BJ (cell line): ENCODE measurements at regions not wholly inside any gene's neighbourhood (a gene's known extent, or its start where the extent isn't known, plus 50 kb on each side); places are given as distances from the start of the nearest gene placed in this dataset.

Experiments
- CTCF ChIA-PET: fragments of 350-600 bp; formaldehyde crosslinking; extraction: SDS; loops from one replicate; lab custom pipeline; 2021; ENCODE audit warnings: antibody characterized with exemption, inconsistent platforms; lab: Yijun Ruan, JAX
- POLR2A ChIA-PET: fragments of 300-600 bp; sonication (Branson Sonifier 250); formaldehyde crosslinking; extraction: SDS; loops from one replicate; lab custom pipeline; 2021; ENCODE audit warnings: antibody characterized with exemption; lab: Charles Lee
- DNase-seq: peaks from one replicate; pipeline ENCODE4 v3.0.0-alpha.2; 2011; ENCODE audit warnings: low read depth
- H3K27me3 ChIP-seq: 2 replicates; pipeline ENCODE4 v1.6.0; 2011; ENCODE audit warnings: low read length; ENCODE audit not compliant: control insufficient read depth, insufficient read depth
- H3K36me3 ChIP-seq: 2 replicates; pipeline ENCODE4 v1.5.1; 2011; ENCODE audit warnings: low read length; ENCODE audit not compliant: control insufficient read depth, insufficient read depth
- H3K4me3 ChIP-seq: 2 replicates; pipeline ENCODE4 v1.5.1; 2011; ENCODE audit warnings: low read depth, mild to moderate bottlenecking, control low read depth, low read length
- CTCF ChIP-seq: IDR thresholded peaks from 2 replicates; pipeline ENCODE4 v1.5.1; 2011; ENCODE audit warnings: low read depth, mild to moderate bottlenecking, control low read depth, inconsistent platforms, low read length, moderate library complexity; ENCODE audit not compliant: insufficient read depth

DNA sequence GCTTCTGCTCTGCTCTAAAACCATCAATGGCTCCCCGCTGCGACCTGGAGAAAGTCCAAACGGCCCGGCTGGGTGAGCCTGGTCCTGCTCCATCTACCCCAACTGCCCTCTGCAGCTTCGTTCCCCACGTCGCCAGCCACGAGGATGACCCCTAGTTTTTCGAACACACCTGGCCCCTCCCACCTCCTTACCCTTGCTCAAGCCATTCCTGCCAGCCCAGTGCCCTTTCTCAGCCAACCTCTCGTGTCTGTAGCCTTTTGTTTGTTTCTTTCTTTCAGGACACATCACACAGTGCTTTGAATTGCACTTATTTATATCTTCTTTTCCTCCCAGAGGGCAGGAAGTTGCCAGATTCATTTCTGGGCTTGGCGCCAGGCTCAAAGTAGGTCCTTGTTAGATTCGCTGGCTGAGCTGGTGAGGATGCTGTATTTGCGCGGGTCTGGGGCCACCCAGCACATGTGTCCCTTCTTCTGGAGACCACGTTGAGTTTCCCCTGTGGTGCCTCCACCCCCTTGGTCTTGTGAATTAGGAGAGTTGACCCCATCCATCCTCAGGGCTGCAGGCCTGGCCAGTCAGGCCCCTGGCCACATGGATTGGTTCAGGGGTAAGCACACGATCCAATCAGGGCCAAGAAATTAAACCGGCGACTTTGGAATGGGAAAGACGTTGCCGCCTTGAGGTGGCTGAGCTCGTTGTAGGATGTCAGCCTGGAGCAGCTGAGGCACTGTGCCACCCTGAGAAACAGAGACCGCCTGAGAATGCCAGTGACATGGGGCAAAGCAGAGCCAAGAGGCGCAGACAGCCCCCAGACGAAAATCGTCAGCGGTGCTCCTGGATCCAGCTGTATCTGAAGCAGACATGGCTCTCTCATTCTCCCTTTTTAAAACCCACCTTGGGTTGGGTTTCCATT, 156.0 kb downstream of the CEBPB start:
- no peak for DNase-seq
- Histone ChIP-seq H3K36me3 (no peaks in the 10 kb centered on the region), H3K27me3 (no peaks in the 10 kb centered on the region), H3K4me3 (no peak overlapping the region)
- no peak for TF ChIP-seq CTCF
- CTCF ChIA-PET: interaction anchor here (1.1 kb wide), 3 partner anchors 10 to 158 kb away, joined by 3 to 4 read pairs (median 4); no protein-coding TSS in a partner anchor
- POLR2A ChIA-PET: no interaction called here

GRCh38 chr20:50347284-50348063, 156.8 kb downstream of the CEBPB start:
- Histone ChIP-seq H3K4me3 (no peak overlapping the region), H3K36me3 (no peaks in the 10 kb centered on the region), H3K27me3 (no peaks in the 10 kb centered on the region)
- ChIA-PET CTCF (interaction anchor here (1.1 kb wide), 2 partner anchors 10 to 159 kb away, joined by 4 read pairs; no protein-coding TSS in a partner anchor), POLR2A (no interaction called here)
- TF ChIP-seq CTCF: no peak
- no peak for DNase-seq

- POLR2A ChIA-PET: no interaction called here
- DNase-seq: no peak
- TF ChIP-seq CTCF: no peak
Measured at GRCh38 chr20:50348096-50348495, 157.5 kb downstream of the CEBPB start.

DNA sequence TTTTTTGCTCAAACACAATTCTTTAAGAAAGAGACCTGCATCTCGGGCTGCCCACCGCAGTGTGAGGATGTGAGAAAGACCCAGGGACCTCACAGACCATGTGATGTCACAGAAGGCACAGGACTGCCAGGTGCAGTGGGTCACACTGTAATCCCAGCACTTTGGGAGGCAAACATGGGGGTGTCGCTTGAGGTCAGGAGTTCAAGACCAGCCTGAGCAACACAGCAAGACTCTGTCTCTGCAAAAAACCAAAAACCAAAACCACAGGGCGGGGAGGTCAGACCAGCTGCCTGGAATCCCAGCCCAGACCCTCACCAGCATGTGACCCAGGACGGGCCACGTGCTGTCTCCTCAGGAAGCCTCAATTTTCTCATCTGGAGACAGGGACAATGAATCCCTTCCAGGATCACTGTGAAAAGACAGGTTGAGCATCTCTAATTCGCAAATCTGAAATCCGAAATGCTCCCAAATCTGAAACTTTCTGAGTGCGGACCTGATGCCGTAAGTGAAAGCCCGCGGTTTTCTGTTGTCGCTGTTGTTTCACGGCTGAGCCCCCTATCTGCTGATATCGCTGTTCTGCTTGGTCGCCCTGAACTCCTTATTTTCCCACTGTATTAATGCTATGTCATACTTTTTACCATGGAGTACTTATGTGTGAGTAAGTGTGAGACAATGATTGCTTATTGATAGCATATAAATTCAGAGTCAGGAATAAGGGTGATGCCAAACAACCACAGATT, 159.5 kb upstream of the PTPN1 start:
- no peaks in the 10 kb centered on the region for H3K27me3 ChIP-seq
- no peak overlapping the region for H3K4me3 ChIP-seq
- POLR2A ChIA-PET: no interaction called here
- CTCF ChIA-PET: no interaction called here
- no peaks in the 10 kb centered on the region for H3K36me3 ChIP-seq
- no peak for DNase-seq
- TF ChIP-seq CTCF: no peak

More at GRCh38 chr20:50348096-50348495, 157.5 kb downstream of the CEBPB start:
- Histone ChIP-seq H3K4me3 (no peak overlapping the region), H3K27me3 (no peaks in the 10 kb centered on the region), H3K36me3 (no peaks in the 10 kb centered on the region)
- CTCF ChIA-PET: interaction anchor here (0.6 to 1.1 kb wide), 2 partner anchors 160 to 441 kb away, joined by 3 to 4 read pairs; no protein-coding TSS in a partner anchor
